CD4-positive, alpha-beta memory T cell (primary cell): ENCODE measurements at regions not wholly inside any gene's neighbourhood (a gene's known extent, or its start where the extent isn't known, plus 50 kb on each side); places are given as distances from the start of the nearest gene placed in this dataset.

Experiments used
- CTCF ChIA-PET: fragments of 350-600 bp; sonication (Branson Sonifier 250); formaldehyde crosslinking; loops from one replicate; lab custom pipeline; 2021; ENCODE audit warnings: inconsistent platforms; ENCODE audit not compliant: partially characterized antibody; lab: Charles Lee
- POLR2A ChIA-PET: fragments of 350-600 bp; sonication (Branson Sonifier 250); formaldehyde crosslinking; loops from one replicate; lab custom pipeline; 2021; ENCODE audit not compliant: partially characterized antibody; lab: Charles Lee
- DNase-seq, 5 donors: peaks; one replicate each; pipeline versions ENCODE4 v3.0.0 to v3.0.0-alpha.2; 2020 to 2022; ENCODE audit warnings: mixed read lengths in 1 of 5
- H3K27ac ChIP-seq: one replicate; pipeline ENCODE4 v1.7.0; 2013; ENCODE audit warnings: low read depth, low read length
- H3K27me3 ChIP-seq: 2 replicates; pipeline ENCODE4 v1.7.0; 2013; ENCODE audit warnings: mild to moderate bottlenecking, low read length, moderate library complexity; ENCODE audit not compliant: insufficient read depth
- H3K36me3 ChIP-seq: 2 replicates; pipeline ENCODE4 v1.7.0; 2013; ENCODE audit warnings: mild to moderate bottlenecking, low read length, moderate library complexity; ENCODE audit not compliant: insufficient read depth
- H3K4me1 ChIP-seq: 2 replicates; pipeline ENCODE4 v1.7.0; 2013; ENCODE audit warnings: mild to moderate bottlenecking, low read length, moderate library complexity; ENCODE audit not compliant: insufficient read depth
- H3K4me3 ChIP-seq, 2 donors: one replicate each; pipeline ENCODE4 v1.7.0; 2013; ENCODE audit warnings: low read length in 2 of 2, mild to moderate bottlenecking in 1 of 2
- H3K9me3 ChIP-seq, 2 donors: one replicate each; pipeline ENCODE4 v1.7.0; 2013; ENCODE audit warnings: low read length in 2 of 2, control low read depth in 1 of 2; ENCODE audit not compliant: control insufficient read depth in 1 of 2
- H3K27ac Mint-ChIP-seq, 7 donors: one replicate each; pipeline ENCODE4 v1.8.0; 2020 to 2021; ENCODE audit warnings: mixed read lengths in 7 of 7, mild to moderate bottlenecking in 6 of 7, inconsistent platforms in 3 of 7, moderate library complexity in 3 of 7
- H3K27me3 Mint-ChIP-seq, 2 donors: one replicate each; pipeline ENCODE4 v1.8.0; 2020 to 2021; ENCODE audit warnings: mixed read lengths in 2 of 2
- H3K36me3 Mint-ChIP-seq, 2 donors: one replicate each; pipeline ENCODE4 v1.8.0; 2020 to 2021; ENCODE audit warnings: mixed read lengths in 2 of 2, inconsistent platforms in 1 of 2, mild to moderate bottlenecking in 1 of 2
- H3K4me1 Mint-ChIP-seq, 4 donors: one replicate each; pipeline ENCODE4 v1.8.0; 2020 to 2021; ENCODE audit warnings: mixed read lengths in 4 of 4, mild to moderate bottlenecking in 1 of 4
- H3K4me3 Mint-ChIP-seq, 8 donors: one replicate each; pipeline ENCODE4 v1.8.0; 2020 to 2021; ENCODE audit warnings: mixed read lengths in 8 of 8, mild to moderate bottlenecking in 7 of 8, moderate library complexity in 6 of 8, inconsistent platforms in 3 of 8
- H3K9me3 Mint-ChIP-seq, 8 donors: one replicate each; pipeline ENCODE4 v1.8.0; 2020 to 2021; ENCODE audit warnings: mixed read lengths in 8 of 8, mild to moderate bottlenecking in 5 of 8, inconsistent platforms in 3 of 8, moderate library complexity in 1 of 8
- intact Hi-C: fragments of 100-400 bp; cut with micrococcal nuclease; formaldehyde crosslinking; loops from one replicate; pipeline ENCODE4 v1.15.1; 2023

GRCh38 chr7:45253368-45253767 lies 95.8 kb downstream of the RAMP3 start:
- Histone ChIP-seq H3K27ac (no peak overlapping the region), H3K27me3 (no peaks in the 10 kb centered on the region), H3K9me3 (no peaks in the 10 kb centered on the region), H3K36me3 (no peaks in the 10 kb centered on the region), H3K4me1 (no peaks in the 10 kb centered on the region), H3K4me3 (no peak overlapping the region)
- Mint-ChIP-seq H3K4me3 (no peak overlapping the region), H3K4me1 (no peaks in the 10 kb centered on the region), H3K27me3 (peaks cover 14 to 26% of the 10 kb centered on the region in 2 donors), H3K9me3 (peaks cover 0 to 2% (median 0%) of the 10 kb centered on the region in 8 donors), H3K27ac (peak overlapping the region in 1 of 7 donors; percentile 5), H3K36me3 (no peaks in the 10 kb centered on the region)
- POLR2A ChIA-PET: no interaction called here
- CTCF ChIA-PET: no interaction called here
- DNase-seq: no peak
- intact Hi-C loops: no loop called here

- no peaks in the 10 kb centered on the region for H3K9me3 ChIP-seq
- peaks cover 0 to 2% (median 0%) of the 10 kb centered on the region in 4 donors for H3K4me1 Mint-ChIP-seq
- H3K27me3 ChIP-seq: no peaks in the 10 kb centered on the region
- no peak overlapping the region for H3K27ac ChIP-seq
- no peak overlapping the region for H3K27ac Mint-ChIP-seq
- H3K9me3 Mint-ChIP-seq: no peaks in the 10 kb centered on the region
- no peak overlapping the region for H3K4me3 Mint-ChIP-seq
- H3K4me1 ChIP-seq: no peaks in the 10 kb centered on the region
- H3K27me3 Mint-ChIP-seq: peaks cover 14 to 29% of the 10 kb centered on the region in 2 donors
- no peak for DNase-seq
- no peaks in the 10 kb centered on the region for H3K36me3 Mint-ChIP-seq
- H3K4me3 ChIP-seq: no peak overlapping the region
- ChIA-PET POLR2A (no interaction called here), CTCF (interaction anchor here (1.5 kb wide), 1 partner anchor 10 kb away, joined by 5 read pairs; no protein-coding TSS in a partner anchor)
- intact Hi-C loops: no loop called here
- no peaks in the 10 kb centered on the region for H3K36me3 ChIP-seq
Observed at GRCh38 chr7:45255187-45255586, 97.6 kb downstream of the RAMP3 start.

- no peak overlapping the region for H3K27ac Mint-ChIP-seq
- CTCF ChIA-PET: interaction anchor here (1.1 to 1.5 kb wide), 2 partner anchors 8 to 11 kb away, joined by 3 to 5 read pairs; no protein-coding TSS in a partner anchor
- POLR2A ChIA-PET: no interaction called here
Observed at GRCh38 chr7:45256309-45256708, 98.7 kb downstream of the RAMP3 start.

GRCh38 chr7:45256775-45257174 lies 99.2 kb downstream of the RAMP3 start:
- ChIA-PET CTCF (interaction anchor here (0.7 to 1.1 kb wide), 2 partner anchors 9 to 11 kb away, joined by 3 read pairs; no protein-coding TSS in a partner anchor), POLR2A (no interaction called here)
- no peaks in the 10 kb centered on the region for H3K4me1 ChIP-seq
- no peak overlapping the region for H3K4me3 ChIP-seq
- Mint-ChIP-seq H3K9me3 (no peaks in the 10 kb centered on the region), H3K36me3 (no peaks in the 10 kb centered on the region), H3K4me1 (peaks cover 0 to 2% (median 0%) of the 10 kb centered on the region in 4 donors), H3K27me3 (peaks cover 14 to 29% of the 10 kb centered on the region in 2 donors), H3K4me3 (no peak overlapping the region), H3K27ac (peak overlapping the region in 1 of 7 donors; percentile 46)
- no peak overlapping the region for H3K27ac ChIP-seq
- H3K27me3 ChIP-seq: no peaks in the 10 kb centered on the region
- no peaks in the 10 kb centered on the region for H3K36me3 ChIP-seq
- no peak for DNase-seq
- no peaks in the 10 kb centered on the region for H3K9me3 ChIP-seq
- intact Hi-C loops: no loop called here

More at GRCh38 chr7:45256309-45256708, 98.7 kb downstream of the RAMP3 start:
- Histone ChIP-seq H3K9me3 (no peaks in the 10 kb centered on the region), H3K36me3 (no peaks in the 10 kb centered on the region), H3K4me1 (no peaks in the 10 kb centered on the region), H3K27ac (no peak overlapping the region), H3K27me3 (no peaks in the 10 kb centered on the region), H3K4me3 (no peak overlapping the region)
- Mint-ChIP-seq H3K36me3 (no peaks in the 10 kb centered on the region), H3K27me3 (peaks cover 14 to 29% of the 10 kb centered on the region in 2 donors), H3K4me1 (peaks cover 0 to 2% (median 0%) of the 10 kb centered on the region in 4 donors), H3K4me3 (no peak overlapping the region), H3K9me3 (no peaks in the 10 kb centered on the region)
- no peak for DNase-seq
- intact Hi-C loops: no loop called here

- Mint-ChIP-seq H3K4me3 (no peak overlapping the region), H3K27ac (no peak overlapping the region), H3K4me1 (peaks cover 0 to 2% (median 0%) of the 10 kb centered on the region in 4 donors), H3K36me3 (no peaks in the 10 kb centered on the region), H3K27me3 (peaks cover 14 to 33% of the 10 kb centered on the region in 2 donors), H3K9me3 (no peaks in the 10 kb centered on the region)
- POLR2A ChIA-PET: no interaction called here
- no peak overlapping the region for H3K27ac ChIP-seq
- no peak overlapping the region for H3K4me3 ChIP-seq
- H3K36me3 ChIP-seq: no peaks in the 10 kb centered on the region
- no peaks in the 10 kb centered on the region for H3K27me3 ChIP-seq
- CTCF ChIA-PET: interaction anchor here (0.7 to 1.1 kb wide), 2 partner anchors 8 to 11 kb away, joined by 3 read pairs; no protein-coding TSS in a partner anchor
- H3K9me3 ChIP-seq: no peaks in the 10 kb centered on the region
- H3K4me1 ChIP-seq: no peaks in the 10 kb centered on the region
- intact Hi-C loops: no loop called here
- DNase-seq: no peak
Observed at GRCh38 chr7:45257284-45257683, 99.7 kb downstream of the RAMP3 start.

- H3K36me3 ChIP-seq: no peaks in the 10 kb centered on the region
- H3K9me3 ChIP-seq: no peaks in the 10 kb centered on the region
- CTCF ChIA-PET: interaction anchor here (0.7 to 4.5 kb wide), 8 partner anchors 7 to 402 kb away, joined by 3 to 40 read pairs (median 4); partner anchors contain the start of gene RAMP3
- H3K27me3 Mint-ChIP-seq: peaks cover 9 to 26% of the 10 kb centered on the region in 2 donors
- peaks cover 0 to 2% (median 0%) of the 10 kb centered on the region in 4 donors for H3K4me1 Mint-ChIP-seq
- H3K36me3 Mint-ChIP-seq: no peaks in the 10 kb centered on the region
- H3K27ac ChIP-seq: no peak overlapping the region
- H3K4me1 ChIP-seq: no peaks in the 10 kb centered on the region
- no peak overlapping the region for H3K27ac Mint-ChIP-seq
- POLR2A ChIA-PET: no interaction called here
- H3K4me3 ChIP-seq: no peak overlapping the region
- intact Hi-C loops: no loop called here
- peak overlapping the region in 1 of 8 donors; percentile 15 for H3K4me3 Mint-ChIP-seq
- peaks cover 0 to 7% (median 2%) of the 10 kb centered on the region in 8 donors for H3K9me3 Mint-ChIP-seq
- DNase-seq: no peak
- no peaks in the 10 kb centered on the region for H3K27me3 ChIP-seq
Observed at GRCh38 chr7:45258533-45259226, 101.1 kb downstream of the RAMP3 start.

GRCh38 chr7:45259227-45259596 lies 101.6 kb downstream of the RAMP3 start:
- H3K27ac Mint-ChIP-seq: no peak overlapping the region
- Histone ChIP-seq H3K9me3 (no peaks in the 10 kb centered on the region), H3K36me3 (no peaks in the 10 kb centered on the region), H3K4me1 (no peaks in the 10 kb centered on the region), H3K27ac (no peak overlapping the region), H3K4me3 (no peak overlapping the region), H3K27me3 (no peaks in the 10 kb centered on the region)
- POLR2A ChIA-PET: no interaction called here
- H3K36me3 Mint-ChIP-seq: no peaks in the 10 kb centered on the region
- DNase-seq: no peak
- intact Hi-C loops: no loop called here
- H3K9me3 Mint-ChIP-seq: peaks cover 0 to 7% (median 2%) of the 10 kb centered on the region in 8 donors
- peaks cover 0 to 2% (median 0%) of the 10 kb centered on the region in 4 donors for H3K4me1 Mint-ChIP-seq
- H3K4me3 Mint-ChIP-seq: no peak overlapping the region
- peaks cover 7 to 23% of the 10 kb centered on the region in 2 donors for H3K27me3 Mint-ChIP-seq
- CTCF ChIA-PET: interaction anchor here (0.7 to 4.5 kb wide), 8 partner anchors 8 to 403 kb away, joined by 3 to 40 read pairs (median 4); partner anchors contain the start of gene RAMP3
